ENCODE measurements at regions not wholly inside any gene's neighbourhood (a gene's known extent, or its start where the extent isn't known, plus 50 kb on each side); places are given as distances from the start of the nearest gene placed in this dataset.

DNA sequence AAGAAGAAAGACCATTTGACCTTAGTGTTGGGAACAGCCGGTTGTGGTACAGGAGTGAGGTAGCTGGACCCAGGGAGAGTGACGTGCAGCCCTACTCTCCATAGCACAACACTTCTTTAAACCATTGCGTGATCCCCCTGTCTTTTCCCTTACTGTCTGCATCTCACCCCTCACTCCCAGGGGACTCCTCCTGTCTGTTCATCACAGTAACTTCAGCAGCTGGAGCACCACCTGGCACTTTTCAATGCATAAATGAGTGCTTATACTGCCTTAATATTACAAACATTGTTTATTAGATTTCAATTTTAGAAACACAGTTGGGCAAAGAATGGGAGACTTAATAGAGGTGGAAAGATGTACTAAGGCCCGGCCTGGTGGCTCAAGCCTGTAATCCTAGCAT is 285.5 kb downstream of the UQCRFS1 start:
- Mint-ChIP-seq H3K27ac (no peak overlapping the region), H3K4me3 (no peak overlapping the region), H3K36me3 (no peaks in the 10 kb centered on the region), H3K4me1 (no peaks in the 10 kb centered on the region), H3K27me3 (no peaks in the 10 kb centered on the region), H3K9me3 (peaks cover 16% of the 10 kb centered on the region)
- no peak for DNase-seq (ENCODE audit: low spot score in 2 of 2)
- ATAC-seq (ENCODE audit: low read depth): no peak

GRCh38 chr19:28920269-28921066 is 292.5 kb downstream of the UQCRFS1 start:
- no peak for ATAC-seq (ENCODE audit: low read depth)
- Mint-ChIP-seq H3K27me3 (no peaks in the 10 kb centered on the region), H3K27ac (no peak overlapping the region)

GRCh38 chr19:28917621-28918020 is 295.3 kb downstream of the UQCRFS1 start:
- H3K9me3 Mint-ChIP-seq: no peaks in the 10 kb centered on the region

More at GRCh38 chr19:28920269-28921066, 292.5 kb downstream of the UQCRFS1 start:
- Mint-ChIP-seq H3K36me3 (no peaks in the 10 kb centered on the region), H3K4me1 (no peaks in the 10 kb centered on the region), H3K4me3 (no peak overlapping the region), H3K9me3 (peaks cover 6% of the 10 kb centered on the region)
- DNase-seq (ENCODE audit: low spot score in 2 of 2): no peak

DNA sequence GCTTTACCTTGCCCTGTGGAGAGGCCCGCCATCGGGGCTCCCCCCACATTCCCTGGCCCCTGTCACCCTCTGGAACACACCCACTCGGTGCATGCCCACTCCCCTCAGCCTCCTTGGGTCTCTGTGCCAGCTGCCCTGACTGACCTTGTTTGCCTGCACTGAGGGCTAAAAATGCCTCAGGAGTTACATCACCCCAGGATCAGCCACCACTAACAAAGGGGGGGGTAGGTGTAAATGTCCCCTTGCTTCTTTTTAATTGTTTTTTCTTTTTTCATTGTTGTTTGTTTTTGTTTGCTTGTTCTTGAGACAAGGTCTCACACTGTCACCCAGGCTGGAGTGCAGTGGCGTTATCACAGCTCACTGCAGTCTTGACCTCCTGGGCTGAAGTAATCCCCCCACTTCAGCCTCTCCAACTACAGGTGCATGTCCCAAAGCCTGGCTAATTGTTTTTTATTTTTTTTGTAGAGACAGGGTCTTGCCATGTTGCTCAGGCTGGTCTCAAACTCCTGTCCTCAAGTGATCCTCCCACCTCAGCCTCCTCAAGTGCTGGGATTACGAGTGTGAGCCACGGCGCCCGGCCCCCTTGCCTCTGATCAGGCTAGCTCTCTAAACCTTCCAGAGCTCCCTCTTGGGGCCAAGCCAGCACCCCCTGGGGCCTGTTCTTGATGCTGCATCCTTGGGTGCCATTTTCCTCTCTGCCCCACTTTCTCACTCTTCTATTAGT is 297.1 kb downstream of the UQCRFS1 start:
- Mint-ChIP-seq H3K4me3 (no peak overlapping the region), H3K9me3 (peaks cover 4% of the 10 kb centered on the region), H3K27me3 (no peaks in the 10 kb centered on the region), H3K27ac (no peak overlapping the region), H3K4me1 (no peaks in the 10 kb centered on the region), H3K36me3 (no peaks in the 10 kb centered on the region)
- ATAC-seq (ENCODE audit: low read depth): no peak
- no peak for DNase-seq (ENCODE audit: low spot score in 2 of 2)

More at GRCh38 chr19:28917621-28918020, 295.3 kb downstream of the UQCRFS1 start:
- no peaks in the 10 kb centered on the region for H3K27me3 Mint-ChIP-seq
- ATAC-seq (ENCODE audit: low read depth) (no peak), DNase-seq (ENCODE audit: low spot score in 2 of 2) (no peak)
- H3K4me3 Mint-ChIP-seq: no peak overlapping the region
- no peak overlapping the region for H3K27ac Mint-ChIP-seq
- H3K4me1 Mint-ChIP-seq: no peaks in the 10 kb centered on the region
- no peaks in the 10 kb centered on the region for H3K36me3 Mint-ChIP-seq

DNA sequence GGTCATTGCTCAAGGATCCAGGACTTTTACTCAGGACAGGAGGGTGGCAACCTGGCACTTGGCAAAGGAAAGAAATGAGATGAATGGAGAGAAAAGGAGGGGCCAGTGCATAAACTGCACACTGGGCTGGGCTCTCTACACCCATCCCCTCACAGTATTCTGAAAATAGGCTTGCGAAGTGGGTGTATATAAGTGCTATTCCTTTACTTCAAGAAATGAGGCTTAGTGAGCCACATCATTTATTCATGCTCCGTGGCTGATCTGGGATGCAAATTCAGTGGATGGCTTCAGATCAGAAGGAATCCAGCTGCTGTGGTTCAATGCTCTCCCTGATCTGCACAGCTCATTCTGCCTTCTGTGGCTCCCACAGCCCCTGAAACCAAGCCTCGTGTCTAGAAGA is 297.7 kb downstream of the UQCRFS1 start:
- H3K4me1 Mint-ChIP-seq: no peaks in the 10 kb centered on the region
- H3K4me3 Mint-ChIP-seq: no peak overlapping the region
- no peak overlapping the region for H3K27ac Mint-ChIP-seq
- no peaks in the 10 kb centered on the region for H3K27me3 Mint-ChIP-seq
- ATAC-seq (ENCODE audit: low read depth) (no peak), DNase-seq (ENCODE audit: low spot score in 2 of 2) (no peak)
- no peaks in the 10 kb centered on the region for H3K36me3 Mint-ChIP-seq
- H3K9me3 Mint-ChIP-seq: peaks cover 7% of the 10 kb centered on the region

- DNase-seq (ENCODE audit: low spot score in 2 of 2) (no peak), ATAC-seq (ENCODE audit: low read depth) (no peak)
- no peak overlapping the region for H3K27ac Mint-ChIP-seq
- no peaks in the 10 kb centered on the region for H3K4me1 Mint-ChIP-seq
- H3K36me3 Mint-ChIP-seq: no peaks in the 10 kb centered on the region
- peaks cover 7% of the 10 kb centered on the region for H3K9me3 Mint-ChIP-seq
- H3K27me3 Mint-ChIP-seq: no peaks in the 10 kb centered on the region
- H3K4me3 Mint-ChIP-seq: no peak overlapping the region
These were observed 298.8 kb downstream of the UQCRFS1 start for GRCh38 chr19:28914173-28914572.

GRCh38 chr19:28913626-28914025 is 299.3 kb downstream of the UQCRFS1 start:
- H3K36me3 Mint-ChIP-seq: no peaks in the 10 kb centered on the region

GRCh38 chr19:28908941-28909340 is 304.0 kb downstream of the UQCRFS1 start:
- no peak overlapping the region for H3K27ac Mint-ChIP-seq

More at GRCh38 chr19:28913626-28914025, 299.3 kb downstream of the UQCRFS1 start:
- no peaks in the 10 kb centered on the region for H3K27me3 Mint-ChIP-seq
- no peak for DNase-seq (ENCODE audit: low spot score in 2 of 2)
- H3K4me1 Mint-ChIP-seq: no peaks in the 10 kb centered on the region
- no peak overlapping the region for H3K27ac Mint-ChIP-seq
- peaks cover 7% of the 10 kb centered on the region for H3K9me3 Mint-ChIP-seq
- no peak for ATAC-seq (ENCODE audit: low read depth)
- no peak overlapping the region for H3K4me3 Mint-ChIP-seq

GRCh38 chr19:28907534-28907933 is 305.4 kb downstream of the UQCRFS1 start:
- H3K4me1 Mint-ChIP-seq: no peaks in the 10 kb centered on the region
- no peak overlapping the region for H3K4me3 Mint-ChIP-seq
- DNase-seq (ENCODE audit: low spot score in 2 of 2) (no peak), ATAC-seq (ENCODE audit: low read depth) (no peak)
- no peaks in the 10 kb centered on the region for H3K27me3 Mint-ChIP-seq
- H3K36me3 Mint-ChIP-seq: no peaks in the 10 kb centered on the region
- H3K27ac Mint-ChIP-seq: no peak overlapping the region
- H3K9me3 Mint-ChIP-seq: peaks cover 14% of the 10 kb centered on the region

More at GRCh38 chr19:28908941-28909340, 304.0 kb downstream of the UQCRFS1 start:
- H3K9me3 Mint-ChIP-seq: peaks cover 11% of the 10 kb centered on the region
- no peaks in the 10 kb centered on the region for H3K27me3 Mint-ChIP-seq
- no peaks in the 10 kb centered on the region for H3K36me3 Mint-ChIP-seq
- no peak overlapping the region for H3K4me3 Mint-ChIP-seq
- no peaks in the 10 kb centered on the region for H3K4me1 Mint-ChIP-seq
- DNase-seq (ENCODE audit: low spot score in 2 of 2) (no peak), ATAC-seq (ENCODE audit: low read depth) (no peak)

- Mint-ChIP-seq H3K27ac (no peak overlapping the region), H3K4me3 (no peak overlapping the region), H3K4me1 (no peaks in the 10 kb centered on the region), H3K36me3 (no peaks in the 10 kb centered on the region), H3K27me3 (no peaks in the 10 kb centered on the region), H3K9me3 (peaks cover 10% of the 10 kb centered on the region)
- DNase-seq (ENCODE audit: low spot score in 2 of 2) (no peak), ATAC-seq (ENCODE audit: low read depth) (no peak)
These were observed 307.0 kb downstream of the UQCRFS1 start for GRCh38 chr19:28905996-28906395.

- peaks cover 4% of the 10 kb centered on the region for H3K9me3 Mint-ChIP-seq
These were observed 313.2 kb downstream of the UQCRFS1 start for GRCh38 chr19:28899703-28900102.

DNA sequence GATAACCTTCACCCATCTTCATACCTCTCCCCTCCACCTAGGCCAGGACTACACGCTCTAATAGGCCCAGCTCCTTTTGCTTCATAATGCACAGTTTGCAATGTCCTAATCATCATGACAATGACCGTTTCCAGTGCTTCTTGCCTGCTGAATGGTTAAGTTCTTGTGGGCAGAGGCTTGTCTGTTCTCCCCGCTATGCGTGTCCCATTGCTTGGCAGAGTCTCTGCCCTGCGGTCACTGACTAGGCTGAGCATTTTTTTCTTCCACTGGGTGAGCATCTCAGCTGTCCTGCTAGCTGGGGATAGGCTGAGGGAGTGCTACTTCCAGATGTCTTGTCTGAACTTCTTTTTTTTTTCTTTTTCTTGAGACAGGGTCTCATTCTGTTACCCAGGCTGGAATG is 314.7 kb downstream of the UQCRFS1 start:
- H3K4me3 Mint-ChIP-seq: no peak overlapping the region
- no peaks in the 10 kb centered on the region for H3K36me3 Mint-ChIP-seq
- H3K27me3 Mint-ChIP-seq: no peaks in the 10 kb centered on the region
- H3K4me1 Mint-ChIP-seq: no peaks in the 10 kb centered on the region
- H3K9me3 Mint-ChIP-seq: peaks cover under 1% of the 10 kb centered on the region
- no peak for DNase-seq (ENCODE audit: low spot score in 2 of 2)
- no peak overlapping the region for H3K27ac Mint-ChIP-seq
- ATAC-seq (ENCODE audit: low read depth): no peak

More at GRCh38 chr19:28899703-28900102, 313.2 kb downstream of the UQCRFS1 start:
- ATAC-seq (ENCODE audit: low read depth) (no peak), DNase-seq (ENCODE audit: low spot score in 2 of 2) (no peak)
- Mint-ChIP-seq H3K27ac (no peak overlapping the region), H3K4me1 (no peaks in the 10 kb centered on the region), H3K36me3 (no peaks in the 10 kb centered on the region), H3K27me3 (no peaks in the 10 kb centered on the region), H3K4me3 (no peak overlapping the region)

- DNase-seq (ENCODE audit: low spot score in 2 of 2) (no peak), ATAC-seq (ENCODE audit: low read depth) (no peak)
- H3K4me1 Mint-ChIP-seq: no peaks in the 10 kb centered on the region
- H3K36me3 Mint-ChIP-seq: no peaks in the 10 kb centered on the region
- peaks cover 8% of the 10 kb centered on the region for H3K9me3 Mint-ChIP-seq
- no peaks in the 10 kb centered on the region for H3K27me3 Mint-ChIP-seq
- H3K4me3 Mint-ChIP-seq: no peak overlapping the region
- H3K27ac Mint-ChIP-seq: no peak overlapping the region
These were observed 322.8 kb downstream of the UQCRFS1 start for GRCh38 chr19:28889941-28890670.

All from memory B cell (primary cell).